HG02884 (cell line): ENCODE measurements at regions not wholly inside any gene's neighbourhood (a gene's known extent, or its start where the extent isn't known, plus 50 kb on each side); places are given as distances from the start of the nearest gene placed in this dataset.

Experiments
- ATAC-seq: cut with Tn5 transposase; IDR thresholded peaks from one replicate; pipeline ENCODE4 v1.9.1; 2021; ENCODE audit warnings: mild to moderate bottlenecking, moderate library complexity; ENCODE audit not compliant: unreplicated experiment

DNA sequence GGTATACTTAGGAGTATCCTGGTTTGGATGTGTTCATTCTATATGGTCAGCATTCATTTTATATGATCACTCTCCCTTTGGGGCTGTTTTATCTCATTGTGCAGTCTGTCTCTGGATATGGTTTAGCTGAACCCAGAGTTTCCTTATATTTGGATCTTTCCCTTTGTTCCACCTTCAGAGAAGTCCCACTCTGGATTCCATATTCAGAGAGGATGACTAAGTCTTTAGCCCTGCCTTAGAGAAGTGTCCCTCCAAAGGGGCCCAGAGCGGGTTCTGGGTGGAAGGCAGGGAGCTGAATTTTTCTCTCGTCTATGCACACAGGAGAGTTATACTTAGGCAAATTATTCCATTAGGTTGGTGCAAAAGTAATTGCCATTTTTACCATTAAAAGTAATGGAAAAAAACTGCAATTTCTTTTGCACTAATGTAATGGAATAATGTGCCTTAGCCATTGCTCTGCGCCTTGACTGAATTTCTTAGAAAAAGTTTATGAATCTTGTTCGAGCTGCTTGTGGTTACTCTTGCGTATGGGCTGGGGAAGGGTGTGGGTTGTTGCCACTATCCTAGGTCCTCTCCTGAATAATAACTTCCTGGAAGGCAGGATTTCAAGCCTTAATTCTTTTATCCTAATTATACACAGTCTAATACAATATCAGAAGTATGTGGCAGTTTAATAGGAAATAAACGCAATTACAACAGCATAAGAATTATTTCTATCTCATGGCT is 74.2 kb upstream of the MTPN start:
- no peak for ATAC-seq

DNA sequence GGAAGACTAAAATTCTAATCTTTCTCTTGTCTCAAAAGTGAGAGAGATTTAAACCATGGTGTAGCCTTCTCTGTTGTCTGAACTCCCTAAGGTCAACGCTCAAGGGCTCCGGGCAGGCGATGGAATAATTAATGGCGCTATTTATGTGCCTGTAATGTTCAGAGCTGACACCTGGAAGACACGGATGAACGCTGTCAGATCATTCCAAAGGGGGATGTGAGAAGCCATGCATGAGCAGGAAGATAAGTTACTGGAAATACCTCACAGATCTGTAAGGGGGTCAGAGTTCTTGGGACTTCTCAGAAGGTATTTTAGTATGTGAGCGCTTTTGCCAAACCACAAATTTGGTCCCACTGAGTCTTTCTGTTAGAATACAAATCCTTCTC is 73.3 kb upstream of the MTPN start:
- no peak for ATAC-seq

DNA sequence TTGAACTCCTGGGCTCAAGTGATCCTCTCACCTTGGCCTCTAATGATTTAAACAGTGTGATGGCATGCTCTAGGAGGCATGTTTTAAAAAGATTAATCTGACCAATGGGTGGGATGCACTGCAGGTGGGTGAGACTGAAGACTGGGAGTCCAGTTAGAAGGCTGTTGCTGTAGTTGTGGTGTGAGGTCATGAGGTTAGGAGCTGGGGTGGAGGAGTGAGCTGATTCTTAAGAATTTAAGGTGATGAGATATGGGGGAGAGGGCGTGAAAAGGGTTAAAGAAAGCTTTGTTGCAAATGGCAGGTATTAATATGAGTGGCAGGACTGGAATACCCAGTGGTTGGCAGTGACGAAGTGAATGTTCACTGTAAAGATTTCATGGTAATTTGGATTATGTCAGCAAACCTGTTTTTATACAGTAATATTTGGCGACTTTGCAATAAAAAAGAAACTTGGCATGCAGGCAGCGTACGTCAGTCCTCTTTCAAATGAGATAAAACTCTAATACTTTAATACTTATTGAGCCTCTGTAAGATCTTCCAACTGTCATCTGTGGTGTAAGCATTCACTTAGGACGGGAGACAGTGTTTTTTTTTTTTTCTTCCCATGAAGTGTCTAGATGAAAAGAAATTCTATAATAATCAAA is 72.8 kb upstream of the MTPN start:
- ATAC-seq = no peak

- ATAC-seq = no peak
These were observed 72.0 kb upstream of the MTPN start for GRCh38 chr7:136049117-136049516.

DNA sequence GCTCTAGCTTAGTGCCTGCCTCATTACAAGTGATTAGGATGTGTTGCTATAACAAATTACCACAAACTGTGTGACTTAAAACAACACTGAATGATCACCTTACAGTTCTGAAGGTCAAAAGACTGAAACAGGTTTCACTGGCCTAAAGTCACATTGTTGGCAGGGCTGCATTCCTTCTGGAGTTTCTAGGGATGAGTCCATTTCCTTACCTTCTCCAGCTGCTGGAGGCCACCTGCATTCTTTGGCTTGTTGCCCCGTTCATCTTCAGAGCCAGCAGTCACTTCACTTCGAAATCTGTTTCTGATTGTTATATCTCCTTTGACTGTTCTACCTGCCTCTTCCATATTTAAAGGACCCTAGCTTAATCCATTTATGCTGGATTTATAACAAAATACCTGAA is 69.4 kb upstream of the MTPN start:
- no peak for ATAC-seq

DNA sequence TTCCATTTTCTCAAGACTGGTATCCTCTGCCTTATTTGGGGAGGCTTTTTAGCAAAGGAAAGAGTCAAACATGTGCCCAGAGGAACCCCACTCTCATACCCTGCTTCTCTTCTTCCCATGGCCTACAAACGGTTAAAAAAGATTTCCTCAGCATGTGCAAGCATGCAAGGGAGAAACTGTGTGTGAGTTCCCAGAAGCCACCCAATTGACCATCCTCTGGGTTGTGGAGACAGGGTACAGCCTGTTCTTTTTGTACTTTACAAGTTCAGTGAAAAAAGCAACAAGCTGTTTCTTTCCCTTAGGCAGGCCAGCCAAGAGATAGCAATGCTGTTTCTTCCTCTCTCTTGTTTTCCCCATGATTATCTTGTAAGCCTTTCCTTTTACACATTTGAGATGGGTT is 68.8 kb upstream of the MTPN start:
- ATAC-seq = no peak

GRCh38 chr7:136045181-136045580 is 68.0 kb upstream of the MTPN start:
- ATAC-seq = no peak

DNA sequence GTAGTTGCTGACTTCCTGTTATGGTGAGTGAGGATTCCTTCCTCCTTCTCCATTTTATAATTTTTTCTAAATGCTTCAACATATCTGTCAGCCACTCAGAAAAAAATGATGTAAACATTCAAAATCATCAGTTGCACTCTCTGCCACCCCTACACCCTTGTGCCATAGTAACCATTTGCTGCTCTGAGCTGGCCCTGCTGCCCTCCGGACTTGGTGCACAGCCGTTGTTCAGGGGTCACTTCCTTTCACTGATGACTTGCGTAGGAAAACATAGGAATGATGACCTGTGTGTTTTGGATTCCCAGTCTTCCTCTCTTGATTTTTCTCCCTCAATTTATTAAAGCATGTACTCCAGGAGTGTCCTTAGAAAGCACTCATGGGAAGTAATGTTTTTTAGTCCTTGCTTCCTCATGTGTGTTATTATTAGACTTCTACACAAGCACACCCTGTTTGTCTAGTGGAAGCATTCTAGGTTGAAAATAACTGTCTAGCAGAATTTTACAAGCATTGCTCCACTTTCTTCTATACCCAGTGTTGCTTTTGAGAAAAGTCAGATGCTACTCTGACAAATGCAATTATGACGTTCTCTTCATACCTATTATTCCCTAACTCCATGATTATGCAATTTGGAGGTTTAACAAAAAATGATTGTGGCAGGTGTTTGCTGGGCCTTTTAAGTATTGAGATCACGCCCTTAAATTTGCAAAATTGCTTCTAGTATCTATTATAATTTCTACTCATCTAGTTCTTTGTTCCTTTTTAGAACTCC is 62.6 kb upstream of the MTPN start:
- ATAC-seq = no peak

DNA sequence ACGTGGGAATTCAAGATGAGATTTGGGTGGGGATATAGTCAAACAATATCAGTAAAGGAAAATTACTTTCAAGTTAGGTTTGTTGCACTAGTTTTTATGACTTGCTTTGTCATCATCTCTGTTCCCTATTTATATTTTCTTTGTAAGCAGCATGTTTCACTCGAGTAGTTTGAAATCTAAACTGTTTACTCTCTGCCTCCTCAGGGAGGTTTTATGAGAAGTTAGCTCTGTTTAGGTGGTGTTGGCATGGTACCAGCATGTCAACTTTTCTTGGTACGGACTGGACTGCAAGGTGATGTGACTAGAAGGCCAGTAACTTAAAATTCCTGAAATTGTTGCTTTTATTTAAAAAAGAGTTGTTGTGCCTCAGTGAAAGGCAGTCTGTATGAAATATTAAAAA is 59.2 kb upstream of the MTPN start:
- no peak for ATAC-seq

DNA sequence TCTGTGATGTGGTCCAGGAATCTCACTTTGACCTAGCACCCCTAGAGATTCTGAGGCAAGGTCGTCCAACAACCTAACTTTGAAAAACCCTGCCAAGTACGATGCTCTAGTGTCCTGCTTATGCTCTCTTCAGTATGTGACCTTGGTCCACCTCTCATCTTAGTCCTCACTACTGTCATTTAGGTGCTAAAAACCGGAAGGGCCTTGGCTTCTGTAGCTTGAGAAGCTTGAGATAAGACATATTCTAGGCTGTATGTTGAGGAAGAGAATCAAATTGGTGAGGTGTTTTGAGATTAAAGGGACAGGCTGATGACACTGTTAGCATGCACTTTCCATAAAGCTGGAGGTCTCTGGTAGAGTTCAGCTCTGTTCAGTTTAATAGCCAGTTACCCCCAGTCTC is 57.0 kb upstream of the MTPN start:
- ATAC-seq = no peak

DNA sequence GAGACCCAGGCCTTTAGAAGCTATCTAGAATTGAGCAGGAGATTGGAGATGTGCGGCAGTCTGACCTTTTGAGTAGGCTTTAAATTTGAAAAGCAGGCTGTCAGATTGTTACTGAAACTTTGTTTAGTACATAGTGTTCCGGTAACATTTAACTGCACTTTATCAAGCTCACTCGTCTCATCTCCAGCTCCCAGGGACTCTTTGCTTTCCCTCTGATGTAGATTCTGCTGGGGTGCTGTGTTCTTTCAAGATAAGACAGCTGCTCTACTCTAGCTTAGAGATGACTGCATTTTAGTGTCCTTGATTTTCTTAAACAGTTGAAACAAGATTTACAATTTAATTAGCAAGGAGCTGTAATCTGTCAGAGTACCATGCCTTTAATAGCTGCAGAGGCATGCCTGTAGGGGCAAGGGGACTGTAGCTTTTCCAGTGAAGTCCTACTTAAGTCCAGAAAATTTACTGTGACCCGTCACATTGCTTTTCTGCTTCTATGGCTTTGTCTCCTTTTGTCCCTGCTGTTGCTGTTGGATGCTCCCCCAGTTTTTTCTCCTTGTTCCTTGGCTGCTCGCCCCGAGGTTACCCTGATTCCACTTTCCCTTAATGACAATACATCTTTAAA is 56.4 kb upstream of the MTPN start:
- no peak for ATAC-seq

DNA sequence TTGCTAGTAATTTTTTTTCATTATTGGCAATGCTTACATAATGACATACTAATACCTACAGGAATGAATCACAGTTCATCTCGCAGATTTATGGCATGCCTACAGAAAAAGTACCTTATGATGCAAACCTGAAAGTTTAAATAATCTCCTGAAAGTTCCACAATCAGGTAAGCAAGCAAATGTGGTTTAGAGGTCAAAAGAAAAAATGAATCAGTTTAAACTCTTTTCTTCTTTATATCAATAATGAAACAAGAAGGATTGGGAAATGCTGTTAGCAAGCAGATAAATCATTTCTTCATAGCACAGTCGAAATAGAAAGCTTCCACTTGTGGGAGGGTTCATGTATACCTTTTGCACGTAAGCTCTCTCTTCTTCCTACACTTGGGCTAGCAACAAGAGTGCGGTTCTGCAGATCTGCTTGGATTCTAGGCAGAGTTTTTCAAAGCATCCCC is 53.7 kb upstream of the MTPN start:
- peak; percentile 91 for ATAC-seq

- no peak for ATAC-seq
These were observed 53.2 kb upstream of the MTPN start for GRCh38 chr7:136030330-136030729.

DNA sequence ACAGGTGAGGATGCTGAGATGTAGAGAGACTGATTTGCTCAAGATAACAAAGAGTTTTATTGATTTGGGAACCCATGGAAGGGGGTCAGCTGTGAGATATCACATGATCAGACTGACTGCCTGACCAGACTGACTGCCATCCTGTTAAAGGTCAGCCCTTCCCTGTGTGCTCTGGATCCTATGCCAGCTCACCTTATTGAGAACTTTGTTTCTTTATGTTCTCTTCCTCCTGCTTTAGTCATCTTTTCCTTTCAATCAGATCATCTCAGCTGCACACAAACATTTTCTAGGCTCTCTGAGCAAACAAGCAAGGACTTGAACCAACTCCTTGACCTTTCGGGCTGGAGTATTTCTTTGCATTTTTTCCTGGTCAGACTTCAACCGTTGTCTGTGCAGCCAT is 50.0 kb upstream of the MTPN start:
- ATAC-seq = no peak
